ENCODE measurements at regions not wholly inside any gene's neighbourhood (a gene's known extent, or its start where the extent isn't known, plus 50 kb on each side); places are given as distances from the start of the nearest gene placed in this dataset.
"Not testable (repeated sequence)": the region's sequence is repeated elsewhere in the genome, so short reads cannot be mapped to it uniquely, and the experiment has no call there.

- no peak for DNase-seq (ENCODE audit: low read depth in 2 of 2)
These were observed 98.0 kb upstream of the SLC24A3 start for GRCh38 chr20:19114410-19114809.

GRCh38 chr20:19115581-19115980, 96.9 kb upstream of the SLC24A3 start:
- DNase-seq (ENCODE audit: low read depth in 2 of 2): no peak

- no peak for DNase-seq (ENCODE audit: low read depth in 2 of 2)
These were observed 92.4 kb upstream of the SLC24A3 start for GRCh38 chr20:19120011-19120410.

- DNase-seq (ENCODE audit: low read depth in 2 of 2): no peak
These were observed 91.9 kb upstream of the SLC24A3 start for GRCh38 chr20:19120569-19120968.

- no peak for DNase-seq (ENCODE audit: low read depth in 2 of 2)
These were observed 91.0 kb upstream of the SLC24A3 start for GRCh38 chr20:19121463-19121862.

- DNase-seq (ENCODE audit: low read depth in 2 of 2): no peak
These were observed 90.5 kb upstream of the SLC24A3 start for GRCh38 chr20:19121916-19122315.

- DNase-seq (ENCODE audit: low read depth in 2 of 2): no peak
These were observed 90.0 kb upstream of the SLC24A3 start for GRCh38 chr20:19122395-19122794.

- DNase-seq (ENCODE audit: low read depth in 2 of 2): no peak
These were observed 86.9 kb upstream of the SLC24A3 start for GRCh38 chr20:19125508-19125907.

GRCh38 chr20:19129306-19129705, 83.1 kb upstream of the SLC24A3 start:
- DNase-seq (ENCODE audit: low read depth in 2 of 2): no peak

- DNase-seq (ENCODE audit: low read depth in 2 of 2): no peak
These were observed 82.3 kb upstream of the SLC24A3 start for GRCh38 chr20:19129976-19130612.

GRCh38 chr20:19130613-19130984, 81.8 kb upstream of the SLC24A3 start:
- DNase-seq (ENCODE audit: low read depth in 2 of 2): no peak

- no peak for DNase-seq (ENCODE audit: low read depth in 2 of 2)
These were observed 74.8 kb upstream of the SLC24A3 start for GRCh38 chr20:19137641-19138040.

GRCh38 chr20:19138758-19139157, 73.7 kb upstream of the SLC24A3 start:
- DNase-seq (ENCODE audit: low read depth in 2 of 2): no peak

GRCh38 chr20:19139584-19139983, 72.9 kb upstream of the SLC24A3 start:
- DNase-seq (ENCODE audit: low read depth in 2 of 2): not testable (repeated sequence)

- no peak for DNase-seq (ENCODE audit: low read depth in 2 of 2)
These were observed 70.4 kb upstream of the SLC24A3 start for GRCh38 chr20:19141998-19142397.

GRCh38 chr20:19143890-19144289, 68.6 kb upstream of the SLC24A3 start:
- DNase-seq (ENCODE audit: low read depth in 2 of 2): no peak

GRCh38 chr20:19161336-19161735, 51.1 kb upstream of the SLC24A3 start:
- no peak for DNase-seq (ENCODE audit: low read depth in 2 of 2)
